Kasumi-1 (cell line): ENCODE measurements at regions not wholly inside any gene's neighbourhood (a gene's known extent, or its start where the extent isn't known, plus 50 kb on each side); places are given as distances from the start of the nearest gene placed in this dataset.
A peak's percentile ranks its signal among the peaks of the same experiment; 100 is the strongest.

Source experiments
- DNase-seq, 2 experiments: peaks; one replicate each; lab custom pipeline; 2025; lab: John Stamatoyannopoulos, UW

GRCh38 chr16:59220011-59220410 is 485.9 kb upstream of the GOT2 start:
- DNase-seq: no peak

DNA sequence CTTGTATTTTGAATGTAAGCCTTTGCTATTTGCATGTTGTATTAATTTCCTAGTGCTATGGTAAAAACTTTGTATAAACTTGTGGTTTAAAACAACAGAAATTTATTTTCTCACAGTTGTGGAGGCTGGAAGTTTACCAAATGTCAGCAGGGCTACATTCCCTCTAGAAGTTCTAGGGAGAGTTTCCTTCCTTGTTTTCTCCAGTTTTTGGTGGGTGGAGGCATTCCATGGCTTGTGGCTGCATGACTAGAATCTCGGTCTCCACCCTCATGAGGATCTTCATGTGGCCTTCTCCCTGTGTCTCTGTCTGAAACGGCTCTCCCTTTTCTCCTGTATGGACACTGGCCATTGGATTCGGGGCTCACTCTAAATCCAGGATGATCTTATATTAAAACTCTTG is 482.2 kb upstream of the GOT2 start:
- no peak for DNase-seq

DNA sequence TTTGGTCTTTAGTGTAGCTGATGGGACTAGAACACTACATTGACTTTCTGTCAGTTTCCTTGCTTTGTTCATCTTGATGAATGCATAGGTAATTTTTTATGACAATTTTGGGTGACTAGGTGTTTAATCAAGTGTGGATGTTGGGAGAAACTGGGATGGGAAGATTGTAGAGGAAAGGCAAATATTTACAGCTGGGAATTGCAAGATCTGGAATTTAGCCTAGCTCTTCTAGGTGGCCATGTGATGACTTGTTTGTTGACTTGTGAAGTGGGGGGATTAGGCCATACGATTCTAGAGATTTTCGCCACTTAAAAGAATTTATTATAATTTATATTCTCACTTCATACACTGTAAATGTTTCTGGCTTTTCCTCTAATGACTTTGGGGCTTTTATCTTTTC is 480.3 kb upstream of the GOT2 start:
- DNase-seq: no peak

- peak; percentile 74 for DNase-seq
Observed at GRCh38 chr16:59213952-59214351, 479.8 kb upstream of the GOT2 start.

DNA sequence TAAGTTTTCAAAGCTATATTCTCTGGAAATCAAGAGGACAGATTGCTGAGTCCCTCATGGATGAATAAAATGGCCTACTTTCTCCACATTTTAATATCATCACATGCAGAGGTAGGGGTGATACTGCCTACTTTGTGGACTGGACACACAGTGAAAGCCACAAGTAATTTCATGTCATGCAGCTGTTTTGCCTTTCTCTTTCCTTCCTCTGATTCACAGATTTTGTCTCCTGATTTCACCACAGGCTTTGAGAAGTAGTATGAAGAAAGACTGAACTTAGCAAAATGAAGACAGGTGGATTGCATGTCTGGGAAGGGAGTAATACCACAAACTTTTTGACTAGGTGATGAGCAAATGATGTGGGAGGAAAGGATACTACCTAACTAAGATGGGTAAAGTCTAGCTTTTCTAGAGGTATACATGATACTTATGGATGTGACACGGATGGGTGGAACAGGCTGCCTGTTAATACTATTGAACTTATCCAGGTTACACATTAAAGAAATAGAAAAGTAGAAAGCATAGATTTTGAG is 478.4 kb upstream of the GOT2 start:
- no peak for DNase-seq

DNA sequence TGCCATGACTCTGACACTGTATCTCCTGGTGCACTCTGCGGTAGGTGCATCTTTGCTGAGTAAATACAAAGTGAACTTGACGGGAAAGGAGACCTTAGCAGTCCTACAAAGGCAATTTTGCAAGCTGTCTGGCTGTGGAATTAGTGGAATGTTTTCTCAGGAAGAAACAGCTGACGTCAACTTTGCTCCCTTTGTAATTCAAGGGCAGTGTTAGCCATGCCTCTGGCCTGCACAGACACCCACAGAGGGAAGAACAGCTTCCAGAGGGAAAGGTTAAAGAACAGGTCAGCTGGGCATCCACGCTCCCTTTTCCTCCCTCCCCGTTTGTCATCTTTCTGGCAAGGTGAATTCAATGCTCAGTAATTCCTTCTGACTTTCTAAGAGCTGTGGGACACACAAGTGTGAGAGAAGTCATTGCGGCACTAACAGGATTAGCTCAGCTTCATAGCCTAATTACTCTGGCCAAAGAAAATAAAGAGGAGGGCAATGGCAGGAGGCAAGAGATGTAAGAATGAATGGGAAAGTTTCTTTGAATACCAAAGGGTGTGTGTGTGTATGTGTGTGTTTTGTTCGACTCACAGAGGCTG is 476.9 kb upstream of the GOT2 start:
- no peak for DNase-seq

- DNase-seq: no peak
Observed at GRCh38 chr16:59205403-59205802, 471.3 kb upstream of the GOT2 start.

DNA sequence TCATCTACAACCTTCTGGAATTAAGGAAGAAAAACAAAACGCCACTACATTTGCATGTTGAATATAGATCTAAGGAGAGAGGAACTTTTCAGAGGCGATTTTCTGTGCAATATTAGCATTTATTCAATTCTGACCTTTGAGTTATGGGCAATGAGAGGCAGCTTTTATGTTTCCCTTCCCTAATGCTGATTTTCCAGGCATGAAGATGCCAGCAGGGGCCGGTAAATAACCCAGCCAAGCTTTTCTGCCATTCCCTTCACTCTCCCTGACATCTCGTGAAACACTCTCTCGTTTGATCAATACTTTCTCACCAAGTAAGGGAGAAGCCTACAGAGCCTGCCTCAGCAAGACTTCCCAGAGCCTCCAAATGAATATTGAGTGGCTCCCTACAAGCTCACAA is 470.5 kb upstream of the GOT2 start:
- no peak for DNase-seq

GRCh38 chr16:59202233-59202862 is 468.2 kb upstream of the GOT2 start:
- DNase-seq: no peak

DNA sequence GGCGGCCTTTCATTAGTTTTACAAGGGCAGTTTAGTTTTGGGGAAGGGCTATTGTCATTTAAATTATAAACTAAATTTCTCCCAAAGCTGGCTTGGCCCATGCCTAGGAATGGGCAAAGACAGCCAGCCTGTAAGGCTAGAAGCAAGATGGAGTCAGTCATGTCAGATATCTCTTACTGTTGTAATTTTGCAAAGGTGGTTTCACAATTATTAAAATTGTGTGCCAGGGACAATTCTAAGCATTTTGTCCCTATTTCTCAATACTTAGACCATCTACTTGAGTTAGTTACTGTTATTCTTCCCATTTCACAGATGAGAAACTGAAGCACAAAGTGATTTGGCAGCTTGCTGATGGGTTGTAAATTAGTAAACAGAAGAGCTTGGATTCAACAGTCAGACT is 467.7 kb upstream of the GOT2 start:
- no peak for DNase-seq

GRCh38 chr16:59201160-59201559 is 467.0 kb upstream of the GOT2 start:
- no peak for DNase-seq

DNA sequence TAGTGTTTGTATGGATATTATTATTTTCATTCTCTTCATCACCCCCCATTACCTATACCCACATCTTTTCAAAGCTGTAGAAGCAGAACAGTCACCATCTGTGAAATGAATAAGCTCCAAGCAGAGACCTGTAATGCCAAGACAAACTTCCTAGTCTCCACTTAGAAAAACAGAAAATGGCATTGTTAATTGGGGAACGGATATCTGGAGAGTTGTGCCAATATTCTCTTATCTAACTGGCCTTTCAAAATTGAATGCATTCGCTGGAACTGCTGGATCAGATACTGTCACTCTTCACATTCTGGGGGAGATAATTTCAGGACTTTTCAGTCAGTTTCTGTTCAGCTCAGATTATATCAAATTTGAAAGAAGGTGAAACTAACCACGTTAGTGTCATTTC is 464.4 kb upstream of the GOT2 start:
- no peak for DNase-seq

DNA sequence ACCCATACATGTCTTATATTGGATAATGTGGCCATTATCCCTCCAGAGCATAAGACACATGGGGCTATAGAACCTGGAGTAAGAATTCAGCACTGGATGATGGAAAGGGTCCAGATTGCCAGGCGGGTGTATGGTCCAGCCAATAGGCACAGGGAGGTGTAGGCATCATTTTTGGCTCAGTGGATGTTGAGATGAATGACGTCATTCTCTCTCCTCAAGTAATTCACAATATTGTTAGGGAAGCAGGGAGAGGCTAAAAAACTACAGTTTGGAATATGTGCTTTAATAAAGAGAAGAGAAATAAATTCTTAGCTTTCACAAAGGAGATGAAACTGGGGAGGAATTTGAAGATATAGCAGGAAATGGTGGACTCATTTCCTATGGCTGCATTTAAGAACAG is 461.1 kb upstream of the GOT2 start:
- DNase-seq: no peak

DNA sequence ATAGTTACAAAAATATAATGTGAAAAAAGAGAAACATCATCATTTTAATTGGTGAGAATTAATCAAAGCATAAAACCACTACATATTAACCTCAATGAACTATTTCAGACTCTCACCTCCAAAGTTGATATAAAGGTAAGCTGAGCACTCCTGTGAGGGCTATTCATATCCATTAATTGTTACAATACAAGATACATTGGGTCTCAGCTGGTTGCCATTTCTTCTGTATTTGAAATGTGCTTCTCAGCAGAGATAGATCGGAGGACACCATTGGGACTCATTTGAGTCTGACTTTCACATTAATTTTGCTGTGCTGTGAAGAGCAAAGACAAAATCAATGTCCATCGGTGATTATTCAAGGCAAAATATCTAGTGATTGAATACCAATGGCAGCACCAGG is 459.5 kb upstream of the GOT2 start:
- DNase-seq: no peak

DNA sequence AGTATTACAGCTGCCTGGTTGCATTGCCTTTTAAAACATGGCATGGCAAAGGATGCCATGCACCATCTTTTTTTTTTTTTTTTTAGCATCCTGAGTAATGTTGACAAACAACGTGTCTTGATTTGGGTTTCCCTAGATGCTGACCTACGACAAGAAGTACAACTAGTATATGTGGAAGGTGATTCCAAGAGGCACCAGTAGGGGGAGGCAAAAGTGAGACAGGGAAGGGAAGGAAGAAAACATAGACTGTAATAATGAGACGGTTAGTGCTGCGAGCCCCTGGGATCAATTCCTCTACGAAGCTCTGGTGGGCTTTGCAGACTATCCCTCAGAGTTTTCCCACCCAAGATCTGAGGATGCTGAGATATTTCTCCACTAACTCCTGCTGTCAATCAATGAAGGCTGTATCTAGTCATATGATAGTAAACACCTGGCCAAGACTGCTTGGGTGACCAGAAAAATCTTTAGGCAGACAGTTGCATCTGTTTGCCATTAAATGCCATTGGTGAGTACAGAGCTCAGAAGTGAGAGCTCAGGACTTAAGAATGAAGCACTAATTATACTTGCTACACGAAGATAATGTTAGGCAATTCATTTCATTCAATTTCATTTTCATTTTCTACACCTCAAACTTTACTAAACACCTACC is 458.6 kb upstream of the GOT2 start:
- DNase-seq: peak; percentile 44 to 52

- no peak for DNase-seq
Observed at GRCh38 chr16:59190731-59191130, 456.6 kb upstream of the GOT2 start.

DNA sequence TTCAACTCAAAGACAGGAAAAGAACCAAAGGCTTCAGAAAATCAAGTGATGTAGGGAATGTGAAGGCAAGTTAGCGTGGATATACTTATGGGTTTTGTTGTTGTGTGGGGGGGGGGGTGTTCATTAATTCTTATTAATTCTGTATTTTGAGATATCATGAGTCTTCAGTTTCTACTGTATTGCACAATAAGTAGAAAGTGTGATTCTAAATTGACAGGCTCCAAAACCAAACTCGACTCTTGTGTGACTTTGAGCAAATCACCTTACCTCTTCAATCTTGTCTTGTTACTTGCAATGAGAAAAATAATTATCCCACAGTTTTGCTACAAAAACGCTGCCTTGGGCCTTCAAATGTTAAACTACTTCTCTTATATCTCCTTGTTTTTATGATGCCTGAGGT is 453.9 kb upstream of the GOT2 start:
- DNase-seq: no peak

DNA sequence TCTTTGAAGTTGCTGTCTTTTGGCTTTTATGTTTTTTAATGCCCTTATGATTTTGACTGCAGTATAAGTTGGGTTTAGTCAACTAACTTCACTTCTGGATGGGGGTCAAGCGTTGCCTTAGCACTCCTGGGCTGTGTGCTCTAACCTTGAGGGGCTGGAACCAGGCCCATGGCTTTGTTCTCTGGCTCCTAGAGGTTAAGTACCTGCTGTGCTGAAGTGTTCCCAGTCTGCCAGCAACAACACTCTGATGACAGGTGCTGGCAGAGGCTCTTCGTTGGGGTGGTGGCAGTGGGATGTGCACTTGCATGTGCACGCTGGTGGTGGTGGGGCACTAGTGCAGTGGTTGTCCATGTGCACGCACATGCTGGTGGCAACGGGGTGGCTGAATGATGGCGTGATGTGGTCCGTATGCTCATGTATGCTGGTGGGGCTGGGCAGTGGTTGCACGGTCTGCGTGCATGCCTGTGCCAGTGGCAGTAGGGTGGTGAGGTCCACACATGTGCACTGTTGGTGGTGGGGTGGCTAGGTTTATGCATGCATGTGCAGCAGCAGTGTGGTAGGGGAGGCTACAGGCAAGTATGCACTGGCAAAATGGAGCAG is 447.8 kb upstream of the GOT2 start:
- no peak for DNase-seq

DNA sequence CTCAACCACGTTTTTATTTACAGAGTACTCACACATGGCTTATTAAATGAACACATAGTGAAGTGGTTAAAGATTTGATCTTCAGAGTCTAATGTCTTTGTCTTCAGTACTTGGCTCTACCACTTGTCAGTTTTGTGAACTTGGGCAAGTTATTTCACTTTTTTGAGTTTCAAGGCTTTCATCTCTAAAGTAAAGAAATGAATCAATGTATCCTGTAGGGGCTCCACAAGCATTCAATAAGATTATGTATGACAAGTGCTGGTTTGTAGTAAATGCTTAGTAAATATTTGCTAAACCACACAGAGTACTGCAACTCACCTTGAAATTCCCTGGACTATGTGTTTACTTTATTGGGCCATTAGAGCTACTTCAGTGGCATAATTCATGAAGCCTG is 446.0 kb upstream of the GOT2 start:
- DNase-seq: no peak

DNA sequence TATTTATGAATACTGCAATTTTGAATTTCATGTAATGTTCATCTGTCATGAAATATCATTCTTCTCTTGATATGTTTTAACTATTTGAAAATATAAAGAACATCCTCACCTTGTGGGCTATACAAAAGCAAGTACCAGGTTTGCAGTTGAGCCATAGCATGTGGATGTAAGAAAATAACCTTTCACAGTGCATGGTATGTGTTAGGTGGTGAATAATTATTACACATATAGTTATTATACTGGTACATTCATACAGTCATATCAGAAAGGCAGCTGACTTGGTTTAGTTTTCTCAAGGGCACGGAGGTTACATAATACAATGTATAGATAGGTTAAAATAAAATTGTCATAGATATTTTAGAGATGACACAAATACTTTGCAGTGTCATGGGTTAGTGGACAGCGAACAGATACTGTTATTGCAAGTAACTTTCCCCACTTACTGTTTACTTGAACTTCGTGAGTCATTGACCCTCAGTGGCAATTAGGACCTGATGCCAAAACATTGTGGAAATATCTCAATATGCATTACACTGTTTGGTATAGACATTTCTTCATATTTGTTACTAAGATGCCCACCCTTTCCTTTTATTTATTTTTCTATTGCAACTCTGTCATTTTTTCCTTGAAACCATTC is 445.4 kb upstream of the GOT2 start:
- no peak for DNase-seq

DNA sequence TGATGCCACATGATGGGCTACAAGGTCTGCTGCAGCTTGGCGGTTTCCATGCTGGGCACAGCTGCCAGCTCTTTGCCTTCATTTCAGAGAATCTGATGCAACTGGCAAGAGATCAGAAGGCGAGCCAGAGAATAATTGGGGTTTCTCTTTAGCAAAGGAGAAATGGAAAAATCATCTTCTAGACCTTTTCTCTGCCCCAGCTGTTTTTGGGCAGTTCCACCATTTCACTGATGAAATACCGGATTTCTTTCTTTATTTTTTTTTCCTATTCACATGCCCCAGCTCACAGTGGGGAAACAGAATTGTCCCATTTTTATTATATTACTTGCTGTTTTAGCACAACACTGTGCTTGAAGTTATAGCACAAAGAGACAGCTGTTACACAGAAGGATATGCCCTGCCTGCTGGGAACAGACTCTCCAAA is 439.3 kb upstream of the GOT2 start:
- no peak for DNase-seq

GRCh38 chr16:59170099-59170712 is 436.1 kb upstream of the GOT2 start:
- no peak for DNase-seq
